PC-3 (cell line): ENCODE measurements at regions not wholly inside any gene's neighbourhood (a gene's known extent, or its start where the extent isn't known, plus 50 kb on each side); places are given as distances from the start of the nearest gene placed in this dataset.

Experiments
- CTCF ChIP-seq: fragments of 300-600 bp; sonication (generic); conservative IDR thresholded peaks from 2 replicates; pipeline ENCODE4 v1.5.1; 2017; ENCODE audit warnings: antibody characterized with exemption, low read depth, mild to moderate bottlenecking, low read length
- EZH2 ChIP-seq: fragments of 300-600 bp; sonication (generic); IDR thresholded peaks from one replicate; pipeline ENCODE4 v1.6.1; 2017; ENCODE audit warnings: antibody characterized with exemption, mild to moderate bottlenecking, low read length; ENCODE audit not compliant: unreplicated experiment
- EZH2phosphoT487 ChIP-seq: fragments of 300-600 bp; sonication (generic); IDR thresholded peaks from 2 replicates; pipeline ENCODE4 v1.6.1; 2018; ENCODE audit warnings: mild to moderate bottlenecking, antibody characterized with exemption, low read length, borderline replicate concordance

- TF ChIP-seq CTCF, result no peak
- no peak for TF ChIP-seq EZH2phosphoT487
- no peak for TF ChIP-seq EZH2
Observed at GRCh38 chr5:84585218-84585617, 200.5 kb upstream of the EDIL3 start.
